OCI-LY3 (cell line): ENCODE measurements at regions not wholly inside any gene's neighbourhood (a gene's known extent, or its start where the extent isn't known, plus 50 kb on each side); places are given as distances from the start of the nearest gene placed in this dataset.

Experiments
- CTCF ChIP-seq: fragments of 200-600, 300-600 bp; sonication (generic); IDR thresholded peaks from 2 replicates; pipeline ENCODE4 v1.5.1; 2014; ENCODE audit warnings: antibody characterized with exemption, low read length, low read depth
- EZH2phosphoT487 ChIP-seq: fragments of 200-600 bp; shearing (Covaris generic); IDR thresholded peaks from 2 replicates; pipeline ENCODE4 v1.6.1; 2018; ENCODE audit warnings: antibody characterized with exemption, mixed run types, low read depth

GRCh38 chr16:17555176-17555575 lies 84.4 kb upstream of the XYLT1 start:
- no peak for TF ChIP-seq CTCF
- TF ChIP-seq EZH2phosphoT487, result no peak
